ENCODE measurements at regions not wholly inside any gene's neighbourhood (a gene's known extent, or its start where the extent isn't known, plus 50 kb on each side); places are given as distances from the start of the nearest gene placed in this dataset.

DNA sequence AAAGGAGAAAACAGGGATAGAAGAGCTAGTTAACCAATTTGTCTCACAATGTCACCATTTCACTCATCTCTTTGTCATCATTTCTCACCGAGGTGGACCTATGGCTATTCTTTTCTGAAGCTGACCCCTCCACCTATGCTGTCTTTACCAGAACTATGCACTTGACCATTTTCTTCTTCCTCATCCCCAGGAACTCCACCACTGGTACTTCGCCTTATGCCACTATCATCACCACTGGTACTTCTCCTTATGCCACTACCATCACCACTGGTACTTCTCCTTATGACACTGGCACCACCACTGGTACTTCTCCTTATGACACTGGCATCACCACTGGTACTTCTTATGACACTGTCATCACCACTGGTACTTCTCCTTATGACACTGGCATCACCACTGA lies 745.8 kb upstream of the CHAC2 start:
- Histone ChIP-seq H3K27ac (ENCODE audit: low read depth in 1 of 2, low read length in 1 of 2) (no peak overlapping the region), H3K9me3 (ENCODE audit: control insufficient read depth in 2 of 2, insufficient read depth in 1 of 2, low read length in 1 of 2) (no peaks in the 10 kb centered on the region), H3K36me3 (ENCODE audit: control insufficient read depth in 2 of 2, insufficient read depth in 2 of 2, low read length in 1 of 2) (no peaks in the 10 kb centered on the region), H3K4me3 (ENCODE audit: low read length in 2 of 2) (no peak overlapping the region), H3K4me1 (ENCODE audit: control insufficient read depth in 2 of 2, insufficient read depth in 2 of 2, low read length in 2 of 2) (no peaks in the 10 kb centered on the region), H3K27me3 (ENCODE audit: control insufficient read depth in 2 of 2, insufficient read depth in 1 of 2, low read length in 1 of 2) (no peaks in the 10 kb centered on the region)
- no peak for DNase-seq (ENCODE audit: low read depth in 6 of 9, low spot score in 9 of 9)
- 94% methylated on average over 2 of the region's 2 CpGs for WGBS

DNA sequence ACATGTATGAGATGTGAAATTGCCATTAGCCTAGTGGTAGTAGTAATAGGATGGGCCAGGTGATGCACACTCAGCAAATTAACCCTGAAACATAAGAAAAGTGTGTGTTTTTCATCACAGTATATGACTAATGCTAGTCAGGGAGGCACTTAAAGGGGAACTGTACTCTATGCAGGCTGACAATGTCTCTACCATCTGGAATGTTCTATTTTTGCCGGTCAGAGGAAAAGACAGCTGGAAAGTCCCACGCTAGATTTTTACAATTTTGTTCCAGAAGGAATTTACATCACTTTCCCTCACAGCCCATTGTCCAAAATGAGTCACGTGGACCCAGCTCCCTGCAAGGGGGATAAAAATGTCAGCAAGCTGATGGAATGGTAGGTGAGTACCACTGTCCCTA lies 746.3 kb upstream of the CHAC2 start:
- no peaks in the 10 kb centered on the region for H3K36me3 ChIP-seq (ENCODE audit: control insufficient read depth in 2 of 2, insufficient read depth in 2 of 2, low read length in 1 of 2)
- no peak overlapping the region for H3K4me3 ChIP-seq (ENCODE audit: low read length in 2 of 2)
- DNase-seq (ENCODE audit: low read depth in 6 of 9, low spot score in 9 of 9), result no peak
- H3K27ac ChIP-seq (ENCODE audit: low read depth in 1 of 2, low read length in 1 of 2), result no peak overlapping the region
- 92% methylated on average over 3 of the region's 3 CpGs for WGBS
- H3K27me3 ChIP-seq (ENCODE audit: control insufficient read depth in 2 of 2, insufficient read depth in 1 of 2, low read length in 1 of 2), result no peaks in the 10 kb centered on the region
- H3K9me3 ChIP-seq (ENCODE audit: control insufficient read depth in 2 of 2, insufficient read depth in 1 of 2, low read length in 1 of 2), result no peaks in the 10 kb centered on the region
- no peaks in the 10 kb centered on the region for H3K4me1 ChIP-seq (ENCODE audit: control insufficient read depth in 2 of 2, insufficient read depth in 2 of 2, low read length in 2 of 2)

DNA sequence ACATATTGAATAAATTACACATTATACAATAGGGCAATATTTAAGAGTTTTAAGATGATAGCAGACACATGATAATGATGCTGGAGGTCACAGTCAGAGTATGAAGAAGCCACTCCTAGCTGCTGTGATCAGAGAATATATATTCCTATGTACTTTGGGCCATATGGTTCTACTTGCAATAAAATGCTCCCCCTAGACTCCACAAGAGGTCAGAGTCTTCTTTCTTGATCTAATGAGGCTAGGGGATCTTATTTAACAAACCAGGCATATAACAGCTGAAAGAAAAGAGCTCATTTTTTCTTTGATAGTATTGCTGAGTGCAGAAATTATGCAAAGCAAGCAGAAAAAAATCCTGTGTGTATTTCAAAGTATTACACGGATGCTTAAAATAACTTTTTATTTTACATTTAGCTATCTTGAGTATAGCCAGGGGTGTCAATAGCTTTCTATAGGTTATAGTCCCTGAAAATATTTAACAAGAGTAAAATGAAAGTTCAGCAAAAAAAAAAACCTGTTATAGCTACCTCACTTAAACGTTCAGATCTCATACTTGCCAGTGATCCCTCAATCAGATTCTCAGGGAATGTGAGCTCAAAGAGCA lies 748.7 kb upstream of the CHAC2 start:
- WGBS, result 74% methylated on average over 2 of the region's 2 CpGs
- H3K9me3 ChIP-seq (ENCODE audit: control insufficient read depth in 2 of 2, insufficient read depth in 1 of 2, low read length in 1 of 2), result no peaks in the 10 kb centered on the region
- no peak overlapping the region for H3K27ac ChIP-seq (ENCODE audit: low read depth in 1 of 2, low read length in 1 of 2)
- H3K36me3 ChIP-seq (ENCODE audit: control insufficient read depth in 2 of 2, insufficient read depth in 2 of 2, low read length in 1 of 2), result no peaks in the 10 kb centered on the region
- no peak for DNase-seq (ENCODE audit: low read depth in 6 of 9, low spot score in 9 of 9)
- H3K4me1 ChIP-seq (ENCODE audit: control insufficient read depth in 2 of 2, insufficient read depth in 2 of 2, low read length in 2 of 2), result no peaks in the 10 kb centered on the region
- no peak overlapping the region for H3K4me3 ChIP-seq (ENCODE audit: low read length in 2 of 2)
- no peaks in the 10 kb centered on the region for H3K27me3 ChIP-seq (ENCODE audit: control insufficient read depth in 2 of 2, insufficient read depth in 1 of 2, low read length in 1 of 2)

DNA sequence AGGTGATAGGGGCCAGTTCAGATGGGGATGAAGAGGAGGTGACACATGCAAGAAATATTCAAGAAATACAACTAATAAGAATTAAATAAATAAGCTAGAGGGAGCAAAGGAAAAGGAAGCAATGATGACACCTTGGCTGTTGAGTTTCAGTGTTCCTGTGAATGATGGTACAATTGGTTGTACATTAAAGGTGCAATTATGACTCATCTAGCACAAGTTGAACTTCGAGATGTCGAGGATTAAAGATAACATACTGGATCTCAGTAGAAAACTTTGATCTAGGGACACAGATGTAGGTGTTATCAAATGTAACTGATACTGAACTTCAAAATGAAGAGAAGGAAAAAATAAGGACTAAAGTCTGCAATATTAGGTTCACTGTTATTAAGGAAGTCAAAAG lies 760.6 kb upstream of the CHAC2 start:
- Histone ChIP-seq H3K27me3 (ENCODE audit: control insufficient read depth in 2 of 2, insufficient read depth in 1 of 2, low read length in 1 of 2) (no peaks in the 10 kb centered on the region), H3K9me3 (ENCODE audit: control insufficient read depth in 2 of 2, insufficient read depth in 1 of 2, low read length in 1 of 2) (no peaks in the 10 kb centered on the region), H3K4me1 (ENCODE audit: control insufficient read depth in 2 of 2, insufficient read depth in 2 of 2, low read length in 2 of 2) (no peaks in the 10 kb centered on the region), H3K4me3 (ENCODE audit: low read length in 2 of 2) (no peak overlapping the region), H3K27ac (ENCODE audit: low read depth in 1 of 2, low read length in 1 of 2) (no peak overlapping the region), H3K36me3 (ENCODE audit: control insufficient read depth in 2 of 2, insufficient read depth in 2 of 2, low read length in 1 of 2) (no peaks in the 10 kb centered on the region)
- no peak for DNase-seq (ENCODE audit: low read depth in 6 of 9, low spot score in 9 of 9)
- WGBS, result 85% methylated on average over 2 of the region's 2 CpGs

DNA sequence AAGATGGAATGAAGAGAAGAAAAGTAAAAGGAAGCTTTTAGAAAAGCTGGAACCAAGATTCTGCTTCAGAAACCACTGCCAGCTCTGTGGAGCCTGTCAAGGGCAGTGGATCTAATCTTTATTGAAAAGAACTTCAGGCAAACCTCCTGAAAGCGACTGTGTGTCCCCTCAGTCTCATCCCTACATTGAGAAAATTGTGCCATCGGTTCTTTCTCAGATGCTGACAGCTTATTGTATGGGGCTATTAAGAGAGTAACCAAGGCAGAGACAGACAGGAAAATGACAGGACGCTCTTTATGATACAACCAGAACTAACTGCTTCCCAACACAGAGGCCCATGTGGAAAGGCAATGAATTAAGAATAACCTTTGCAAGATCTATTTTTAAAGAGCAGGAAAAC lies 763.2 kb upstream of the CHAC2 start:
- H3K27me3 ChIP-seq (ENCODE audit: control insufficient read depth in 2 of 2, insufficient read depth in 1 of 2, low read length in 1 of 2), result no peaks in the 10 kb centered on the region
- H3K4me3 ChIP-seq (ENCODE audit: low read length in 2 of 2), result no peak overlapping the region
- no peaks in the 10 kb centered on the region for H3K4me1 ChIP-seq (ENCODE audit: control insufficient read depth in 2 of 2, insufficient read depth in 2 of 2, low read length in 2 of 2)
- no peak overlapping the region for H3K27ac ChIP-seq (ENCODE audit: low read depth in 1 of 2, low read length in 1 of 2)
- 89% methylated on average over 3 of the region's 3 CpGs for WGBS
- no peak for DNase-seq (ENCODE audit: low read depth in 6 of 9, low spot score in 9 of 9)
- H3K9me3 ChIP-seq (ENCODE audit: control insufficient read depth in 2 of 2, insufficient read depth in 1 of 2, low read length in 1 of 2), result no peaks in the 10 kb centered on the region
- no peaks in the 10 kb centered on the region for H3K36me3 ChIP-seq (ENCODE audit: control insufficient read depth in 2 of 2, insufficient read depth in 2 of 2, low read length in 1 of 2)

DNA sequence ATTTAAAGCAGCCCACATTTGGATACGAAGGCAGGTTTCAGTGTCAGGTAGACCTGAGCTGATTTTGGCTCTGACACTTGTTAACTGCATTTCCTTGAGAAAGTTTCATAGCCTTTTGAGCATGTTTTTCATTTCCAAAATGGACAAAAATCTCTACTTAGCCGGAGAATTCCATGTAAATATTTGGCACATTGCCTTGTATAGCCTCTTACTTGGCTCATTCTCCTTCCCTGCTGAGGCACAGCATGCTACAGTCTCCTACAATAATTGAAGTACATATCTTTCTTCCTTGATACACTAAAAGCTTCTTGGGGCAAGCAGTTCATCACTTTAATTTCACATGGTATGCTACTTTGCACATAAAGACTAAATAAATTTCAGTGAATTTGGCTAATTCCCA lies 772.2 kb upstream of the CHAC2 start:
- Histone ChIP-seq H3K36me3 (ENCODE audit: control insufficient read depth in 2 of 2, insufficient read depth in 2 of 2, low read length in 1 of 2) (no peaks in the 10 kb centered on the region), H3K27ac (ENCODE audit: low read depth in 1 of 2, low read length in 1 of 2) (no peak overlapping the region), H3K9me3 (ENCODE audit: control insufficient read depth in 2 of 2, insufficient read depth in 1 of 2, low read length in 1 of 2) (peaks cover 0 to 3% of the 10 kb centered on the region in 2 donors), H3K4me1 (ENCODE audit: control insufficient read depth in 2 of 2, insufficient read depth in 2 of 2, low read length in 2 of 2) (no peaks in the 10 kb centered on the region), H3K4me3 (ENCODE audit: low read length in 2 of 2) (no peak overlapping the region), H3K27me3 (ENCODE audit: control insufficient read depth in 2 of 2, insufficient read depth in 1 of 2, low read length in 1 of 2) (no peaks in the 10 kb centered on the region)
- no peak for DNase-seq (ENCODE audit: low read depth in 6 of 9, low spot score in 9 of 9)
- WGBS, result 87% methylated on average over 2 of the region's 2 CpGs

DNA sequence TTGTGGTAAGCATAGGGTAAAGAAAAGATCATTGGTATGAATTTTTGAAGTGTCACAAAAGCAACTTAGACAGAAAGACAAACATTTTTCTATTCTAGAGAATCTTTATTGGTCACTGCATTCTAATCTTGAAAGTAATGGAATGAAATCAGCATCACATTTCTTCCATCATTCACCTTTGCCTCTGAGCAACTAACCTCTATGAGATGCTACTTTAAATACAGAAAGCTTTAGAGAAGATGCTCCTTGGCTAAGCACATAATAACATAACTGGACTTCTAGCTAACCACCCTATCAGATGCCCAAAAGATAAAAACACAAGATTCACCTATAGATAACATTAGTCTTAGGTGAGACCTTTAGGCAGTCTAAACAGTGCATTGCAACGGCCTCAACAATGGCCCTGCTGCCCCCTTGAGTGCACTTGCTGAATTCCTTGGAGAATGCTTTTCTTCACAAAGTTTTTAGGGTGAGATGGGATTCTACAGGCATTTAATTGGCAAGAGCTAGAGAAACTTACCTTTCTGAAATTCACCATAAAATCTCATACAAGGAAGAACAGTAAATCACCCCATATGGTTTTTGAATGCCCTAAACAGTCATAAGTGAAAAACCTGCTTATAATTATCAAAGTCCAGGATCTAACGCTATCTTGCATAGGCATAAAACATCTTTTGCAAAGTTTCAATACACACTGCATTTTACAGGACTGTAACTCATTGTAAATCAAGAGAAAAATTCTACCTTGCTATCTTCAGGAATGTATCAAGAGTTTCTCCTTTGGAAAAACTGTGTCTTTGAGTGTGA lies 791.3 kb upstream of the CHAC2 start:
- WGBS, result 53% methylated on average over 2 of the region's 2 CpGs
- H3K4me3 ChIP-seq (ENCODE audit: low read length in 2 of 2), result no peak overlapping the region
- no peak for DNase-seq (ENCODE audit: low read depth in 6 of 9, low spot score in 9 of 9)
- no peaks in the 10 kb centered on the region for H3K4me1 ChIP-seq (ENCODE audit: control insufficient read depth in 2 of 2, insufficient read depth in 2 of 2, low read length in 2 of 2)
- H3K27me3 ChIP-seq (ENCODE audit: control insufficient read depth in 2 of 2, insufficient read depth in 1 of 2, low read length in 1 of 2), result no peaks in the 10 kb centered on the region
- H3K9me3 ChIP-seq (ENCODE audit: control insufficient read depth in 2 of 2, insufficient read depth in 1 of 2, low read length in 1 of 2), result no peaks in the 10 kb centered on the region
- H3K36me3 ChIP-seq (ENCODE audit: control insufficient read depth in 2 of 2, insufficient read depth in 2 of 2, low read length in 1 of 2), result no peaks in the 10 kb centered on the region
- no peak overlapping the region for H3K27ac ChIP-seq (ENCODE audit: low read depth in 1 of 2, low read length in 1 of 2)

DNA sequence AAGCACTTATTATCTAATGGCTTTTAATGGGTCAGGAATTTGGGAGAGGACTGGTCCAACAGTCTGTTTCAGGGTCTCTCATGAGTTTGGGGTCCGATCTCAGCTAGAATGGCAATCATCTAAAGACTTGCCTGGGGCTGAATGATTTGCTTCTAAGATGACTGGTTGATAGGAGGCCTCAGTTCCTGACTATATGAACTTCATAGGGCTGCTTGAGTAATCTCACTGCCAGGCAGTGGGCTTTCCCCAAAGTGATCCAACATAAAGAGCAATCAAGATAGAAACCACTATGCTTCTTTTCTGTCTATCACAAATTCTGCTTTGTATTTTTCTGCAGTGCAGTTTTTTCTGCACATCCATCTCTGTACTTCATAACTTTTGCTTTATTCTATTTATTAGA lies 793.5 kb upstream of the CHAC2 start:
- no peak overlapping the region for H3K27ac ChIP-seq (ENCODE audit: low read depth in 1 of 2, low read length in 1 of 2)
- no peaks in the 10 kb centered on the region for H3K27me3 ChIP-seq (ENCODE audit: control insufficient read depth in 2 of 2, insufficient read depth in 1 of 2, low read length in 1 of 2)
- H3K9me3 ChIP-seq (ENCODE audit: control insufficient read depth in 2 of 2, insufficient read depth in 1 of 2, low read length in 1 of 2), result no peaks in the 10 kb centered on the region
- no peak overlapping the region for H3K4me3 ChIP-seq (ENCODE audit: low read length in 2 of 2)
- no peaks in the 10 kb centered on the region for H3K4me1 ChIP-seq (ENCODE audit: control insufficient read depth in 2 of 2, insufficient read depth in 2 of 2, low read length in 2 of 2)
- no peaks in the 10 kb centered on the region for H3K36me3 ChIP-seq (ENCODE audit: control insufficient read depth in 2 of 2, insufficient read depth in 2 of 2, low read length in 1 of 2)
- 91% methylated on average over 1 of the region's 1 CpG for WGBS
- no peak for DNase-seq (ENCODE audit: low read depth in 6 of 9, low spot score in 9 of 9)

DNA sequence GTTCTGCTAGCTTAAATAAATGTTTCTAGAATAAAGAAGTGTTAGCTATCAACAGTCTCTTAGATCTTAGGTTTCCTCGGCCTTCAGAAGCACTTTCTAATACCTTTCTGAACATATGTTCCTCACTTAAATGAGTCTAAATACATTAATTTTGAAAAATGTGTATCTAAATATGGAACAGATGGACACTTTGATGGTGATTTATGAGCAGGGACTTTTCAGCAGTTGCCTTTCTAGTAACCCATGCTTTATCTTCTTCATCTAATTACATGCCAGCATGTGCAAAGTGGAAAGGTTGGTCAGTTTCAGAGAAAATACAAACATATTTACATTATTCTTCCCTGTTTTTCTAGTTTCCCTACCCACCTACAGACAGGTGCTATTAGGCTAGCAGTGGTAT lies 797.0 kb upstream of the CHAC2 start:
- WGBS, result 78% methylated on average over 1 of the region's 1 CpG

More for the DNA sequence above, 797.0 kb upstream of the CHAC2 start:
- Histone ChIP-seq H3K4me3 (ENCODE audit: low read length in 2 of 2) (no peak overlapping the region), H3K36me3 (ENCODE audit: control insufficient read depth in 2 of 2, insufficient read depth in 2 of 2, low read length in 1 of 2) (no peaks in the 10 kb centered on the region), H3K27me3 (ENCODE audit: control insufficient read depth in 2 of 2, insufficient read depth in 1 of 2, low read length in 1 of 2) (no peaks in the 10 kb centered on the region), H3K27ac (ENCODE audit: low read depth in 1 of 2, low read length in 1 of 2) (no peak overlapping the region), H3K4me1 (ENCODE audit: control insufficient read depth in 2 of 2, insufficient read depth in 2 of 2, low read length in 2 of 2) (no peaks in the 10 kb centered on the region), H3K9me3 (ENCODE audit: control insufficient read depth in 2 of 2, insufficient read depth in 1 of 2, low read length in 1 of 2) (no peaks in the 10 kb centered on the region)
- no peak for DNase-seq (ENCODE audit: low read depth in 6 of 9, low spot score in 9 of 9)
